Heart right ventricle (tissue), 16 donors: ENCODE measurements at regions not wholly inside any gene's neighbourhood (a gene's known extent, or its start where the extent isn't known, plus 50 kb on each side); places are given as distances from the start of the nearest gene placed in this dataset.

ENCODE experiments used
- ATAC-seq, 8 donors: fragments of 200-7000 bp; cut with Tn5 transposase; one replicate each; pipeline ENCODE4 v1.9.1; 2020; ENCODE audit warnings: mild to moderate bottlenecking in 8 of 8, moderate library complexity in 8 of 8, moderate number of reproducible peaks in 1 of 8
- DNase-seq, 2 donors: peaks; one replicate each; pipeline ENCODE4 v3.0.0-alpha.2; 2020
- H3K27ac ChIP-seq, 10 donors: fragments of 200-600 bp; sonication (generic) in 2 of 10; one replicate each; pipeline versions ENCODE4 v1.5.0 to v1.8.0; 2020 to 2022; ENCODE audit warnings: mild to moderate bottlenecking in 3 of 10
- H3K27me3 ChIP-seq, 7 donors: fragments of 200-600 bp; one replicate each; pipeline ENCODE4 v1.8.0; 2021 to 2022; ENCODE audit warnings: mild to moderate bottlenecking in 2 of 7
- H3K36me3 ChIP-seq, 9 donors: fragments of 200-600 bp; sonication (generic) in 1 of 9; one replicate each; pipeline versions ENCODE4 v1.5.0 to v1.8.0; 2020 to 2022; ENCODE audit warnings: mild to moderate bottlenecking in 2 of 9
- H3K4me1 ChIP-seq, 9 donors: fragments of 200-600 bp; sonication (generic) in 1 of 9; one replicate each; pipeline versions ENCODE4 v1.5.0 to v1.8.0; 2020 to 2022; ENCODE audit warnings: mild to moderate bottlenecking in 4 of 9
- H3K4me3 ChIP-seq, 10 donors: fragments of 200-600 bp; sonication (generic) in 2 of 10; one replicate each; pipeline versions ENCODE4 v1.5.0 to v1.8.0; 2020 to 2022; ENCODE audit warnings: mild to moderate bottlenecking in 7 of 10, moderate library complexity in 2 of 10
- H3K9me3 ChIP-seq, 11 donors: fragments of 200-600 bp in 10 of 11; sonication (generic) in 2 of 11; one replicate each; pipeline versions ENCODE4 v1.5.0 to v1.8.0; 2013 to 2022; ENCODE audit warnings: mild to moderate bottlenecking in 2 of 11, control low read depth in 1 of 11, moderate library complexity in 1 of 11
- CTCF ChIP-seq, 9 donors: fragments of 200-600 bp; sonication (generic) in 2 of 9; IDR thresholded peaks; one replicate each; pipeline versions ENCODE4 v1.5.0 to v1.8.0; 2021 to 2022; ENCODE audit warnings: antibody characterized with exemption in 9 of 9, mild to moderate bottlenecking in 5 of 9, moderate library complexity in 1 of 9
- WGBS, 2 donors: extraction: QIAGEN DNeasy Blood & Tissue Kit; methylation state at CpG; one replicate each; pipeline ENCODE4 v1.1.7; 2013; ENCODE audit warnings: inconsistent platforms in 1 of 2; 5-methylcytosine and 5-hydroxymethylcytosine counted together
- intact Hi-C, 10 donors: fragments of 100-400 bp; cut with DNase I; formaldehyde crosslinking; loops; one replicate each; pipeline versions ENCODE4 v1.11.1 to v1.14.2; 2022
- donor health status: Arrhythmogenic right ventricular cardiomyopathy.
- donor health status: ischemic (EF 13 %, LVEDD 7.1; RV severe dilation, severe dysfunction).
- donor health status: healthy with polysubstance abuse.
- donor health status: DM: no; HTN: yes; CAD: no.
- donor health status: DM: no; HTN: no; CAD: no.
- donor health status: ischemic (EF 25% LVEDD 6.9; RV normal size, moderate dysfunction).
- donor health status: ischemic (EF 25% LVEDD 5.7; RV mildly dilated, moderate dysfunction).
- donor health status: healthy.
- donor health status: DM: yes; HTN: yes; CAD: no.
- donor health status: Ischemic cardiomyopathy.
- donor health status: ischemic (EF 35%, LVEDD 5.7; RV mildly dilated, moderate dysfunction).
- donor health status: nonischemic (EF 11% LVEDD 7.7; RV severe dilation, severe dysfunction).
- donor health status: DM: yes; HTN: yes; CAD: no.
- donor health status: PGD.
- donor health status: ischemic (EF 29% LVEDD 5.4; RV normal size, mild dysfunction).
- donor health status: nonischemic (EF 23%, LVEDD 6.1; RV moderate dilation, normal function).

- DNase-seq (no peak), ATAC-seq (no peak)
- intact Hi-C loops, result no loop called here
- Histone ChIP-seq H3K27me3 (no peaks in the 10 kb centered on the region), H3K27ac (peak overlapping the region in 1 of 10 donors; percentile 67), H3K4me3 (no peak overlapping the region), H3K4me1 (peaks cover 0 to 13% (median 0%) of the 10 kb centered on the region in 9 donors), H3K9me3 (no peaks in the 10 kb centered on the region), H3K36me3 (no peaks in the 10 kb centered on the region)
- TF ChIP-seq CTCF (IDR thresholded peaks at IDR 0.05), result no peak
Measured at GRCh38 chr16:64253096-64253495, 868.8 kb downstream of the CDH11 start.

GRCh38 chr16:64251742-64252141 is 870.1 kb downstream of the CDH11 start:
- intact Hi-C loops, result no loop called here
- Histone ChIP-seq H3K27ac (peak overlapping the region in 6 of 10 donors; percentile 34 to 70 (median 65)), H3K27me3 (no peaks in the 10 kb centered on the region), H3K4me1 (peaks cover 0 to 13% (median 0%) of the 10 kb centered on the region in 9 donors), H3K36me3 (no peaks in the 10 kb centered on the region), H3K4me3 (peak overlapping the region in 1 of 10 donors; percentile 7), H3K9me3 (no peaks in the 10 kb centered on the region)
- DNase-seq, result peak in 1 of 2 donors; percentile 9
- TF ChIP-seq CTCF (IDR thresholded peaks at IDR 0.05), result no peak
- 37 to 48% methylated on average over 2 of the region's 2 CpGs for WGBS, 2 donors
- peak; percentile 49 to 95 (median 74) for ATAC-seq

- Histone ChIP-seq H3K36me3 (no peaks in the 10 kb centered on the region), H3K4me3 (peak overlapping the region in 1 of 10 donors; percentile 7), H3K4me1 (peaks cover 0 to 13% (median 0%) of the 10 kb centered on the region in 9 donors), H3K9me3 (peaks cover 0 to 2% (median 0%) of the 10 kb centered on the region in 11 donors), H3K27ac (peak overlapping the region in 7 of 10 donors; percentile 34 to 70 (median 63)), H3K27me3 (no peaks in the 10 kb centered on the region)
- 23 to 33% methylated on average over 1 of the region's 1 CpG for WGBS, 2 donors
- no peak for TF ChIP-seq CTCF (IDR thresholded peaks at IDR 0.05)
- DNase-seq (no peak), ATAC-seq (peak in 7 of 8 donors; percentile 25 to 76 (median 72))
- intact Hi-C loops, result no loop called here
Measured at GRCh38 chr16:64250866-64251265, 871.0 kb downstream of the CDH11 start.

- Histone ChIP-seq H3K4me1 (peaks cover 0 to 12% (median 0%) of the 10 kb centered on the region in 9 donors), H3K27me3 (no peaks in the 10 kb centered on the region), H3K36me3 (no peaks in the 10 kb centered on the region), H3K9me3 (peaks cover 0 to 21% (median 4%) of the 10 kb centered on the region in 11 donors), H3K4me3 (peak overlapping the region in 3 of 10 donors; percentile 7 to 21 (median 18)), H3K27ac (peak overlapping the region in 4 of 10 donors; percentile 26 to 54 (median 37))
- ATAC-seq, result peak; percentile 52 to 96 (median 88)
- TF ChIP-seq CTCF (IDR thresholded peaks at IDR 0.05), result peak in 1 of 9 donors; percentile 27
- DNase-seq, result peak in 1 of 2 donors; percentile 57
- 23 to 33% methylated on average over 6 of the region's 6 CpGs for WGBS, 2 donors
- intact Hi-C loops, result loop anchor here in 2 of 10 donors (5.0 to 10.0 kb wide), 2 partner anchors 80 to 88 kb away; no protein-coding TSS in a partner anchor
Measured at GRCh38 chr16:64242492-64242891, 879.4 kb downstream of the CDH11 start.
